ENCODE measurements at regions not wholly inside any gene's neighbourhood (a gene's known extent, or its start where the extent isn't known, plus 50 kb on each side); places are given as distances from the start of the nearest gene placed in this dataset.

DNA sequence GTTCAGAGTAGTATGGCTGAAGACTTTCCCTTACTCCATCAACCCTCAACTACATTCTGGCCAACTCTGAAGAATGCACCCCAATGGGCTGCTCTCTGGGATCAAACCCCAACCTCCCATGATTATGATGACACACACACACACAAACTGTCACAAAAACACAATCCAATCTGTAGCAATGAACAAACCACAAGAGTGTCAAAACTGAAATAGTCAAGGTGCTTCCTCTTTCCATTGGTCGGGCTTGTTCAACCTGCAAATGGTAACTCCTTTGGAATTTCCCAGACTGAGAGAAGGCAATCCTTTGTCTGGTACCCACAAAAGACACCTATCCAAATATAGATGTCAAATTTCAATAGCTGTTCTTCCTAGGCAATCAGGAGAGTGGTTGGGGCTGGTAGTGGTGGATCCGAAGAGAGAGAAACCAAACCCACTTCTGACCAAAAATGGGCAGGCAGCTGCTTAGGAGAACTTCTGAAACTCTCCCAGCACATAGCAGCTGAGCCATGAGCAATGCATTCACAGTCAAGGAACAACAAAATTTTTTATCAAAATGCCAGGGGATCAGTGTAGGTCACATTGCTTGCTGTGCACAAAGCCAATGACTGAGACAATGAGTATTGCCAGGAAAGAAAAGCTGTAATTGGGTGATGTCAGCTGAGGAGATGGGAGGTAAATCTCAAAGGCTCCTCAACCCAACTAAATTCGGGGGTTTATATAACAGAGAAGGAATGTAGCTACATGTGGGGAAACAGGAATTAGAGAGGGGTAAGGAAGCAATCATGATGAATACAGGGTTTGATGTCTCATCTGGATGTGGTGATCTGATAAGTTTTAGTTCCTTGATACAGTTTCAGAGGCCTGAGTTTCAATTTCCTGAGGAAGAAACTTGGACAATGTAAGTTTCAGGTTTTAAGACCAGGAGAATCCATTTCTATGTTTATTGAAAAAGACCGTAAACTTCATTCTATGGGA is 191.4 kb downstream of the KITLG start:
- ChIA-PET CTCF (interaction anchor here (0.7 to 1.7 kb wide), 7 partner anchors 43 to 242 kb away, joined by 3 to 6 read pairs (median 5); no protein-coding TSS in a partner anchor), SMC1A (ENCODE audit: uncharacterized antibody, unreplicated experiment) (interaction anchor here (0.5 to 5.9 kb wide), 21 partner anchors 11 to 327 kb away, joined by 3 to 69 read pairs (median 4); no protein-coding TSS in a partner anchor), RAD21 (ENCODE audit: unreplicated experiment) (interaction anchor here (1.1 to 2.8 kb wide), 7 partner anchors 28 to 243 kb away, joined by 3 to 32 read pairs (median 5); no protein-coding TSS in a partner anchor), POLR2A (interaction anchor here (1.0 to 3.1 kb wide), 6 partner anchors 19 to 88 kb away, joined by 3 to 19 read pairs (median 4); no protein-coding TSS in a partner anchor)
- WGBS (ENCODE audit: insufficient coverage, insufficient replicate concordance, low lambda C conversion rate, missing lambda C conversion rate): 23% methylated on average over 4 of the region's 4 CpGs
- ATAC-seq: peak; percentile 72
- no TSS peak for BruUV-seq (replicated peaks)
- peaks cover 6% of the 10 kb centered on the region for H3K4me1 ChIP-seq (ENCODE audit: control insufficient read depth, insufficient read depth, low read length)
- no peaks in the 10 kb centered on the region for H4K20me1 ChIP-seq (ENCODE audit: control insufficient read depth, insufficient read depth)
- H3K36me3 ChIP-seq (ENCODE audit: control insufficient read depth in 2 of 2, insufficient read depth in 2 of 2, low read length in 1 of 2): no peaks in the 10 kb centered on the region
- H3K9me3 ChIP-seq (replicated peaks; ENCODE audit: control insufficient read depth, insufficient read depth, low read length): no peaks in the 10 kb centered on the region
- peak overlapping the region; percentile 39 for H3K4me2 ChIP-seq (ENCODE audit: control insufficient read depth, insufficient read depth)
- peak; percentile 59 for DNase-seq (ENCODE audit: low read depth, low spot score)
- intact Hi-C loops (cut with micrococcal nuclease; ENCODE audit: unreplicated experiment) (loop anchor here (1.0 to 10.0 kb wide), 2 partner anchors 90 to 354 kb away; a partner anchor contains a TSS), in situ Hi-C loops (cut with MboI) (no loop called here)
- no peaks in the 10 kb centered on the region for H3K79me2 ChIP-seq (ENCODE audit: control insufficient read depth, insufficient read depth, low read length)
- peak overlapping the region; percentile 19; the same call in 1 of the 2 replicates for H3K9ac ChIP-seq (ENCODE audit: control insufficient read depth, insufficient read depth, low read length)
- peak overlapping the region; percentile 68 for H3K27ac ChIP-seq (ENCODE audit: control insufficient read depth, insufficient read depth)
- no peak for FAIRE-seq
- peak overlapping the region; percentile 9 for H2AFZ ChIP-seq (ENCODE audit: control insufficient read depth, low read depth, low read length)
- no peak overlapping the region for H3K4me3 ChIP-seq
- H3K27me3 ChIP-seq (replicated peaks in 1 of 2; ENCODE audit: control insufficient read depth in 2 of 2, insufficient read depth in 2 of 2, low read length in 1 of 2): no peaks in the 10 kb centered on the region
- TF ChIP-seq, protein P1, sequence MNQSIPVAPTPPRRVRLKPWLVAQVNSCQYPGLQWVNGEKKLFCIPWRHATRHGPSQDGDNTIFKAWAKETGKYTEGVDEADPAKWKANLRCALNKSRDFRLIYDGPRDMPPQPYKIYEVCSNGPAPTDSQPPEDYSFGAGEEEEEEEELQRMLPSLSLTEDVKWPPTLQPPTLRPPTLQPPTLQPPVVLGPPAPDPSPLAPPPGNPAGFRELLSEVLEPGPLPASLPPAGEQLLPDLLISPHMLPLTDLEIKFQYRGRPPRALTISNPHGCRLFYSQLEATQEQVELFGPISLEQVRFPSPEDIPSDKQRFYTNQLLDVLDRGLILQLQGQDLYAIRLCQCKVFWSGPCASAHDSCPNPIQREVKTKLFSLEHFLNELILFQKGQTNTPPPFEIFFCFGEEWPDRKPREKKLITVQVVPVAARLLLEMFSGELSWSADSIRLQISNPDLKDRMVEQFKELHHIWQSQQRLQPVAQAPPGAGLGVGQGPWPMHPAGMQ (IDR thresholded peaks at IDR 0.05; ENCODE audit: borderline replicate concordance): no peak
- TF ChIP-seq FOXK2 (IDR thresholded peaks at IDR 0.05) (no peak), NR2C2 (IDR thresholded peaks at IDR 0.05; ENCODE audit: borderline replicate concordance, control insufficient read depth, insufficient read length, low read depth) (no peak), RB1 (IDR thresholded peaks at IDR 0.05; ENCODE audit: borderline replicate concordance) (no peak), CHD4 (IDR thresholded peaks at IDR 0.05) (no peak), SRF (IDR thresholded peaks at IDR 0.05; ENCODE audit: low read depth in 2 of 2, low read length in 2 of 2) (peak; percentile 6 to 86; a peak in 2 of 4 replicates), ATF7 (IDR thresholded peaks at IDR 0.05; ENCODE audit: low read depth) (peak; percentile 66; the same call in 1 of the 2 replicates), ETV6 (conservative IDR thresholded peaks at IDR 0.05 in 1 of 2, IDR thresholded peaks at IDR 0.05 in 1 of 2; ENCODE audit: borderline replicate concordance in 1 of 2, low read depth in 1 of 2) (peak in 1 of 2 experiments; percentile 7; a peak in 1 of 4 replicates)
- TF ChIP-seq, protein P2, sequence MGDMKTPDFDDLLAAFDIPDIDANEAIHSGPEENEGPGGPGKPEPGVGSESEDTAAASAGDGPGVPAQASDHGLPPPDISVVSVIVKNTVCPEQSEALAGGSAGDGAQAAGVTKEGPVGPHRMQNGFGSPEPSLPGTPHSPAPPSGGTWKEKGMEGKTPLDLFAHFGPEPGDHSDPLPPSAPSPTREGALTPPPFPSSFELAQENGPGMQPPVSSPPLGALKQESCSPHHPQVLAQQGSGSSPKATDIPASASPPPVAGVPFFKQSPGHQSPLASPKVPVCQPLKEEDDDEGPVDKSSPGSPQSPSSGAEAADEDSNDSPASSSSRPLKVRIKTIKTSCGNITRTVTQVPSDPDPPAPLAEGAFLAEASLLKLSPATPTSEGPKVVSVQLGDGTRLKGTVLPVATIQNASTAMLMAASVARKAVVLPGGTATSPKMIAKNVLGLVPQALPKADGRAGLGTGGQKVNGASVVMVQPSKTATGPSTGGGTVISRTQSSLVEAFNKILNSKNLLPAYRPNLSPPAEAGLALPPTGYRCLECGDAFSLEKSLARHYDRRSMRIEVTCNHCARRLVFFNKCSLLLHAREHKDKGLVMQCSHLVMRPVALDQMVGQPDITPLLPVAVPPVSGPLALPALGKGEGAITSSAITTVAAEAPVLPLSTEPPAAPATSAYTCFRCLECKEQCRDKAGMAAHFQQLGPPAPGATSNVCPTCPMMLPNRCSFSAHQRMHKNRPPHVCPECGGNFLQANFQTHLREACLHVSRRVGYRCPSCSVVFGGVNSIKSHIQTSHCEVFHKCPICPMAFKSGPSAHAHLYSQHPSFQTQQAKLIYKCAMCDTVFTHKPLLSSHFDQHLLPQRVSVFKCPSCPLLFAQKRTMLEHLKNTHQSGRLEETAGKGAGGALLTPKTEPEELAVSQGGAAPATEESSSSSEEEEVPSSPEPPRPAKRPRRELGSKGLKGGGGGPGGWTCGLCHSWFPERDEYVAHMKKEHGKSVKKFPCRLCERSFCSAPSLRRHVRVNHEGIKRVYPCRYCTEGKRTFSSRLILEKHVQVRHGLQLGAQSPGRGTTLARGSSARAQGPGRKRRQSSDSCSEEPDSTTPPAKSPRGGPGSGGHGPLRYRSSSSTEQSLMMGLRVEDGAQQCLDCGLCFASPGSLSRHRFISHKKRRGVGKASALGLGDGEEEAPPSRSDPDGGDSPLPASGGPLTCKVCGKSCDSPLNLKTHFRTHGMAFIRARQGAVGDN (IDR thresholded peaks at IDR 0.05): no peak
- TF ChIP-seq, protein P3, sequence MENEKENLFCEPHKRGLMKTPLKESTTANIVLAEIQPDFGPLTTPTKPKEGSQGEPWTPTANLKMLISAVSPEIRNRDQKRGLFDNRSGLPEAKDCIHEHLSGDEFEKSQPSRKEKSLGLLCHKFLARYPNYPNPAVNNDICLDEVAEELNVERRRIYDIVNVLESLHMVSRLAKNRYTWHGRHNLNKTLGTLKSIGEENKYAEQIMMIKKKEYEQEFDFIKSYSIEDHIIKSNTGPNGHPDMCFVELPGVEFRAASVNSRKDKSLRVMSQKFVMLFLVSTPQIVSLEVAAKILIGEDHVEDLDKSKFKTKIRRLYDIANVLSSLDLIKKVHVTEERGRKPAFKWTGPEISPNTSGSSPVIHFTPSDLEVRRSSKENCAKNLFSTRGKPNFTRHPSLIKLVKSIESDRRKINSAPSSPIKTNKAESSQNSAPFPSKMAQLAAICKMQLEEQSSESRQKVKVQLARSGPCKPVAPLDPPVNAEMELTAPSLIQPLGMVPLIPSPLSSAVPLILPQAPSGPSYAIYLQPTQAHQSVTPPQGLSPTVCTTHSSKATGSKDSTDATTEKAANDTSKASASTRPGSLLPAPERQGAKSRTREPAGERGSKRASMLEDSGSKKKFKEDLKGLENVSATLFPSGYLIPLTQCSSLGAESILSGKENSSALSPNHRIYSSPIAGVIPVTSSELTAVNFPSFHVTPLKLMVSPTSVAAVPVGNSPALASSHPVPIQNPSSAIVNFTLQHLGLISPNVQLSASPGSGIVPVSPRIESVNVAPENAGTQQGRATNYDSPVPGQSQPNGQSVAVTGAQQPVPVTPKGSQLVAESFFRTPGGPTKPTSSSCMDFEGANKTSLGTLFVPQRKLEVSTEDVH (IDR thresholded peaks at IDR 0.05; ENCODE audit: low read depth, partially characterized antibody): no peak
- TF ChIP-seq, protein P4, sequence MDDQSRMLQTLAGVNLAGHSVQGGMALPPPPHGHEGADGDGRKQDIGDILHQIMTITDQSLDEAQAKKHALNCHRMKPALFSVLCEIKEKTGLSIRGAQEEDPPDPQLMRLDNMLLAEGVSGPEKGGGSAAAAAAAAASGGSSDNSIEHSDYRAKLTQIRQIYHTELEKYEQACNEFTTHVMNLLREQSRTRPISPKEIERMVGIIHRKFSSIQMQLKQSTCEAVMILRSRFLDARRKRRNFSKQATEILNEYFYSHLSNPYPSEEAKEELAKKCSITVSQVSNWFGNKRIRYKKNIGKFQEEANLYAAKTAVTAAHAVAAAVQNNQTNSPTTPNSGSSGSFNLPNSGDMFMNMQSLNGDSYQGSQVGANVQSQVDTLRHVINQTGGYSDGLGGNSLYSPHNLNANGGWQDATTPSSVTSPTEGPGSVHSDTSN (IDR thresholded peaks at IDR 0.05; ENCODE audit: insufficient replicate concordance, low read depth, low read length): no peak
